SH-SY5Y (cell line): ENCODE measurements at regions not wholly inside any gene's neighbourhood (a gene's known extent, or its start where the extent isn't known, plus 50 kb on each side); places are given as distances from the start of the nearest gene placed in this dataset.

ENCODE experiments used
- GATA2 ChIP-seq: IDR thresholded peaks from 2 replicates; pipeline ENCODE4 v1.6.1; 2011; ENCODE audit warnings: mild to moderate bottlenecking, low read depth, low read length
- GATA3 ChIP-seq: IDR thresholded peaks from 2 replicates; pipeline ENCODE4 v1.6.1; 2011; ENCODE audit warnings: low read depth, mild to moderate bottlenecking, low read length, moderate library complexity

- no peak for TF ChIP-seq GATA2
- no peak for TF ChIP-seq GATA3
These were observed 135.6 kb upstream of the GJB5 start for GRCh38 chr1:34619256-34619655.
